B cell (primary cell): ENCODE measurements at regions not wholly inside any gene's neighbourhood (a gene's known extent, or its start where the extent isn't known, plus 50 kb on each side); places are given as distances from the start of the nearest gene placed in this dataset.
"Not testable (repeated sequence)": the region's sequence is repeated elsewhere in the genome, so short reads cannot be mapped to it uniquely, and the experiment has no call there.

Source experiments
- CTCF ChIP-seq: fragments of 200-600 bp; IDR thresholded peaks from one replicate; pipeline ENCODE4 v1.8.0; 2022; ENCODE audit warnings: antibody characterized with exemption, mild to moderate bottlenecking
- EZH2 ChIP-seq: IDR thresholded peaks from 2 replicates; pipeline ENCODE4 v1.6.1; 2012; ENCODE audit warnings: borderline replicate concordance, low read depth, mild to moderate bottlenecking, moderate library complexity, low read length; ENCODE audit not compliant: insufficient read depth, poor library complexity, severe bottlenecking

- not testable (repeated sequence) for TF ChIP-seq CTCF, EZH2
These were observed 588.1 kb downstream of the TTLL7 start for GRCh38 chr1:83410746-83411413.
